Nucleus accumbens (tissue), 56 donors: ENCODE measurements at regions not wholly inside any gene's neighbourhood (a gene's known extent, or its start where the extent isn't known, plus 50 kb on each side); places are given as distances from the start of the nearest gene placed in this dataset.

Experiments used
- DNase-seq, 56 donors: peaks; one replicate each; lab custom pipeline; 2025; lab: John Stamatoyannopoulos, UW

DNA sequence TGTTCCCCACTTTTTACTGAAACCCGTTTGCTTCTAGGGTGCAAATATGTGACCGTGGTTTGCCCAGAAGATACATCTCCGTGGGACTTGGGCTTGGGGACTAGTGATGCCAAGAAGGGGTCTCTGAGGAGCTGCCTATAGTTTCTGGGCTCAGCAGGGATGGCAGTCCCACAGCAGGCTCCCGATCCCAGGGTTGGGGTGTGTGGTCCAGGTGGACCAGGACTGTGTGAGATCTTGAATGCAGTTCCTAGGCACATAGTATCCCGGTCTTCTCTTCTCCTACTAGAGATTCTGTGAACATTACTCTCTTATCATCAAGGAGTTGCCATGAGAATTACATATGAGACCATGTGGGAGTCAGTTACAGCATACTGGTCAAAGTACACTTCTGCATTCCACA, 435.8 kb upstream of the SPRED2 start:
- DNase-seq = no peak

DNA sequence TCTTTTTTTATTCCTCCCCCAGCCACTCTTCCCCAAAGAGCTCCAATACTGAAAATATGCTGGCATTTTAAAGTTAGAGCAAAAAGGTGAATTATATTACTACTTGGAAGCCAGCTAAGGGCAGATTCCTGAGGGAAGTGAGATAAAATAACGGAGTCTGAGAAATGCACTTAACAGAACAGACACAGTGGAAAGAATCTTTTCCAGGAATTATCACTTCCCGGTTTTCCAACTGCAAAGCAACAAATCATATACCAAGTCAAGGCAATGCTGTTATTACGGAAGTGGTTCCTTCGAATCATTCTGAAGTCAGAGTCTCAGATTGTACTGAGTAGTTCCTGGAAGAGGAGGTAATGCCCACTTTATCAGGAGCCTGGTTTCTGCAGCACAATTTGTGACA, 435.0 kb upstream of the SPRED2 start:
- DNase-seq = no peak

DNA sequence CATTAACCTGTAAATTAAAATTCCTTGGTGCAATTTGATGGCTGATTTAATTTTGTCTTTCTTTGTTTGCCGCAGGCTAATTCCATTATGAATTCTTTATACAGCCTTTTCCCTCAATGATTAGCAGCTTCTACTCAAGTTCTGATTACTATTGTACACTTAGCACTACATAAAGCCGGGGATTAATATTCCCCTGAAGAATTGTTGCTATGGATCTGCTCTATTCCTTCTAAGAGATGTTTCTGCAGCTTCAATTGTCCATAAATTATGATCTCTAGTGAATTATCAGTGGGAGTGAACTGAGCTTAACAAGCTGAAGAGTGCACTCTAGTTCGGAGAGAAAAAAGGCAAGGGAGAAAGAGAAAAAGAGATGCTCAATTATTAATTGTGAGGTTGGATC, 433.7 kb upstream of the SPRED2 start:
- DNase-seq = no peak

DNA sequence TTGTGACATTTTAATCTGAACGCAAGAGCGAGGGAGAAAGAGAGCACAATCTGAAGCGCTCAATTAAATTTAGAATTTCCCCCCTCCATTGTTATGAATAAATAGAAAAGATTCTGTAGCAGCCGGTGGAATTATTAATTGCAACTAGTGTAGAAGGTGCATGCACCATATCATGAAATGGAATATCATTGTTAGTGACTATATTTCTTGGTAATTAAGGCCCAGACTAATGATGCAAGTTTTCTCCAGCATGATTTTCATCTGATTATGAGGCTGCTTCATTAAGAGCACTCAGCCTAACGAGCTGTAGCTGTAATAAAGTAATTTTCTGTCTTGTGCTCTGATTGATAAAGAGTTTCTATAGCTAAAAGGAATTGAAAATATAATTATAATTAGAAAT, 432.2 kb upstream of the SPRED2 start:
- no peak for DNase-seq

DNA sequence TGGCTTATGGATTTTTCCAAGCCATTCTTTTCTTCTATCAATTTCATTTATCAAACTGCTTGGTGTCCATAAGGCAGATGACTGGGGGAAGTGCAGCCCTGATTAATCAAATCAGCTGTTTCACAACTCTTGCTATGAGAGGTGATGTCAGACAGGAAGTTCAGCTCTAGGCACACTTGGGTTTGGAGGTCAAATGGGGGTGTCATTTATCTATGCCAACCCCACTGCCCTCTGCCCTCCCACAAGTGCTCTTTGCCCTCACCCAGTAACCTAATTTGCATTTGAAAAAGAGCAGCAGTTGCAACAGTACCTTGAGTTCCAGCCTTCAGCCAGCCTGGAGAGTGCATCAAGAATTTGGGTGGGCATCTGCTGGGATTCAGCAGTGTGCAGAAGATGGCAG, 431.3 kb upstream of the SPRED2 start:
- DNase-seq = no peak

DNA sequence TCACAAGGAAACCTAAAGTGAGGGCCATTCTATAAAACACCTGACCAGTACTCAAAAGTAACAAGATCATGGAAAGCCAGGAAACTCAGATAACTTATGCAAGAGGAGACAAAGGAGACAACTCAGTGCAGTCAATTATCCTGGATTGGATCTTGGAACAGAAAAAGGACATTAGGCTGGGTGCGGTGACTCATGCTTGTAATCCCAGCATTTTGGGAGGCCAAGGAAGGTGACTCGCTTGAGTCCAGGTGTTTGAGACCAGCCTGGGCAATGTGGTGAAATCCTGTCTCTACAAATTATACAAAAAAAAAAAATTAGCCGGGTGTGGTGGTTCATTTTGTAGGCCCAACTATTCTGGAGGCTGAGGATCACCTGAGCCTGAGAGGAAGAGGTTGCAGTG, 424.5 kb upstream of the SPRED2 start:
- no peak for DNase-seq

DNA sequence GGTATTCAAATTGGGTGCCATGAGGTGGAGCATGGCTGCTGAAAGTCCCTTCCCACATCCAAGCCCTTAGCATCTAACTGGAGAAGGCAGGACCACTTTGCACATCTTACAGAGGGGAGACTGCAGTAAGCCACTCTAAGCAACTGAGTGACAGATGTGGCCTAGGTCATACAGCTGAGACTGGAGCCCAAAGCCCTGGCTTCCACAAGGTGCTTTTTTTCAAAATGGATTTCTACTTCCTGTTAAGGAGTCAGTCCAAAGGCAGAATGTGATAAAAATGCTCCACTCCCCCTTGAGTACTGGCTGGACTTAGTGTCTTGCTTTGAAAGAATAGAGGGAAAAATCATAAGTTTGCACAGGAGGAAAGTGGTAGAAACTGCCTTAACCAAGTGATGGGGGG, 424.0 kb upstream of the SPRED2 start:
- no peak for DNase-seq

DNA sequence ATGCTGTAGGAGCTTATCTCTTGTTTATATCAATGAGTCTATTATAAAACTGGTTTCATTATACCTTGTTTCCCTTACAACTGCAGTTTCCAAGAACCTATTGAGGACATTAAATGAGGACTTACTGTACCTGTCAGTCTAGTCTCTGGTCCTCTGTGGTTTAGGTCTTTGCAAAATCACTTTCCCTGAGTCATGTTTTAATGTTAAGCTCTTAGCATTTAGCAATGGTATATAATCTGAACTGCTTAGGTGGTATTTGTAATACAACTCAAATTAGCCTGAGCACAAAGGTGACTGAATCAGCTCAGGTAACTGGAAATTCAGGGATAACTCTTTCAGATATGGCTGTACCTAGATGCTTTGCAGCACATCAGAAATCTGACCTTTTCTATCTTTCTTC, 418.3 kb upstream of the SPRED2 start:
- no peak for DNase-seq

DNA sequence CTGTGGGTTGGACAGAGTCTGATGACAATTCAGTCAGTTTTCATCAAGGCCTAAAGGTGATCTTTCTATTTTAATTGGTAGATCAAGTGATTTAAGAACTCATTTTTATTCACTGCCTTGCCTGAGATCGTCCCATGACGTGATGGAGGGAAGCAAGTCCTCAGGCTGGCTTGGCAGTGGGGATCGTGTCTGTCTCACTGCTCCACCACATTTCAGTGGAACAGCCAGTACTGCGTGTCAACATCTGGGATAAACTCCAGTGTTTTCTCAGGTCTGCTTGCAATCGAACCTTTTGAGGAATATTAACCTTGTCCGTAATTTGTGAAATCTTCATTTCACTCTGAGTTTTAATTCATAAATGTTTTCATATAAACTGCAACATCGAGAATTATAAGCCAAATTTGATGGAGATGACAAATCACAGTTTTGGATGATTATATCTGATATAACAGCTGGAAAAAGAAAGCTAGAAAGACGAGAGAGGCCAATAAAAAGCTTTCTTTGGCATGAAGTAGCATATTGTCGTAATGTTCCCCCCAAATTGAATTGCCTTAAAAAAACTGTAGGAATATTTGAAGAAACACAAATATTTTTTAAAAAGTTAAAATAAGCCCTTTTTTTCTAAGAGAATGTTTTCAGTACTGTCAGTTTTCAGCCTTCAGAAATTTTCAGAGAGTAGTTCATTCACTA, 414.7 kb upstream of the SPRED2 start:
- DNase-seq = no peak

DNA sequence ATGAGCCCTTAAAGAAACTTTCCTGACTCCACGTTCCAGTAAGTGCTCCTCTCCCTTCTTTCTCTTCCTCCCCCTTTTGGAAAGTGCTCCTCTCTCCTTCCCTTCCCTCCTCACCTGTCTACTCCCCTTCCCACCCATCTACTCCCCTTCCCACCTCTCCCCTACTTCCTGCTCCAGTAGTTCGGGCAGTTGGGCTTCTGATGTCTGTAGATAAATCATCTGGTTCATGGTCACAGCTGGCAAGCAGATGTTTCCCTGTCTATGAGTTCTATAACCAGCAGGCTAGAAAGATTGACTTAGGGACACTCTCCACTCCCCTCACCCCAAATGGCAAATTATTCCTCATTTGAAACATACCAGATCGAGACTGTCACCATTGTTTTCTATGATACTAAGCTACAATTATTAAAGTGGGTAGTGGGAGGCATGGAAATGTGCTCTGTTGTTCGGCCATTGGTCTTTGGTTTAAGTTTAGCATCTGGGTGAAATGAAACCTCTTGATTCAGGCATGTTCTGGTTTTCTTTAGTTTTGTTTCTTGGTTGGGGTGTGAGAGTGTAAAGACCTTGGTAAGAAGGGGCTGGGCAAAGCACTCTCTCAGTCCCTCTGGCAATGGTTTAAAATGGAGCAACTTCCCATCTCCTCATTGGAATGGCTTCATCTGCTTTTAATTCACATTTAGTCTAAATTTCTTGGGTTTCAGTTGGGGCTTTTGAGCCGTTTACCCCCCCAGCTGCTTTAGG, 413.2 kb upstream of the SPRED2 start:
- no peak for DNase-seq

DNA sequence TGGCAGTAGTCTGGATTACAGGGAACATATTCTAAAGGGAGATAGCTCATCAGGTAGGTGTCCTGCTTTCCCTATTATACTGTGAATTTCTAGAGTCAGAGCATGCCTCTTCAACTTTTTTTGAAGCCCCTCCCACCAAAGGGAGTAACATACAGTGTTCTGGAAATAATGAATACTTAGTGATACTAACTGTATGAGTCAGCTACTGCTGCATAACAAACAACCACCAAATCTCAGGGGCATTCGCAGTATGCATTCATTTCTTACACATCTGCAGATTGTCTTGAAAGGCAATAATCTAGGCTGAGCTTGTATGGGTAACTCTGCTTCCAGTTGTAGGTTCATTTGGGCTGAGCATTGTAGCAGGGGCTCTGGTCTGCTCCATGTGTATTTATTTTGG, 409.7 kb upstream of the SPRED2 start:
- no peak for DNase-seq

DNA sequence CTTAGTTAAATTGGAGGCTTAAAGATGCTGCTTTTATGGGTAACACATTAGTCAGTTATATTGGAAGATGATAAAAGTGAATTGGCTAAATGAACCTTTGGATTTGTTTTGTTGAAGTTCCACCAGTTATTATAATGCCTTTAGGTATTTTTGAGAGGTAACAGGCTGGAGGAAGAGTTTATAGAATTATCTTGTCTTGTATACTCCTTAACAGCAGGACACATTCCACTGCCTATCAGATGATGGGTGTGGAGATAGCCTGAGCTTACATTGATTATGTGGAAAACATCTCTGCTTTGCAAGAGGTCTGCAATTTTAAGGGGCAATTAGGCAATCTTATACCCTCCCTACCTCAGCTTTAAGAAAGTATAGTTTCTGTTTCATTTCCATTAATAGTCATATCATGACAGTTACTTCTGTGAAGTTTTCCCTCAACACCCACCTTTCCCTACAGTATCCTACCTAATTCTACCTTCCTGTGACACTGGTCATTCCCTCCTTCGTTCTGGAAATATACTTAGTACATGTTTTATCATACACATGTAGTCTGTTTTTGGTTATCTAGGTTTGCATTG, 403.7 kb upstream of the SPRED2 start:
- no peak for DNase-seq

DNA sequence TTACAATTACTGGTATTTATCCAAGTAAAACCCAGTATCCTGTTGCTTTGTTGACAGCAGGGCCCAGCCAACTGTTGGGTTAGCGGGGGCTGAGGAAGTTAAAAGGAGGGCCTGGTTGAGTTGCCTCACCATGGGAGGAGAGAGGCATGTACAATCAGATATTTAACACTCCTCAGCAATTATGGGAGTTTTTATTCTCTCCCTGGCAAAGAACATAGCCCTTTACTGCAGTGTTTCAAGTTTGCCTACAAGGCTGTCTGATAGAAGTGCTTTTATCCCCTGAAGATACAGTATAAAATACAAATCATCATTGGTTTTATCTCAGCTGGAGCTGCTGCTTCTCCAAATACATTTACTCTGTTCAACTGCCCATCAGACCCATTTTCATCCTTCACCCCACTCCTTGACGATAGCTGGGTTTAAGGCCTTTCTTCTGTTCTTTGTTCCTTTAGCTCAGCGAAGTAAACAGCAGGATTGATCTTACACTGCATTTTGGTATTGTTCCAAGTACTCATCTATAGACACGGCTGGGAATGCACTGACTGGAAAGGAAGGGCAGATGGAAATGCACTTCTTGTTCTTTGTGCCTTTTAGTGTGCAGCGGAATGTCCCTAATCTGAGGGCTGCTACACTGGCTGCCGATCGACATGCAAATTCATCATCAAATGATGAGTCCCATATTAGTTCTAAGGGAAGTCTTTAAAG, 402.5 kb upstream of the SPRED2 start:
- no peak for DNase-seq

DNA sequence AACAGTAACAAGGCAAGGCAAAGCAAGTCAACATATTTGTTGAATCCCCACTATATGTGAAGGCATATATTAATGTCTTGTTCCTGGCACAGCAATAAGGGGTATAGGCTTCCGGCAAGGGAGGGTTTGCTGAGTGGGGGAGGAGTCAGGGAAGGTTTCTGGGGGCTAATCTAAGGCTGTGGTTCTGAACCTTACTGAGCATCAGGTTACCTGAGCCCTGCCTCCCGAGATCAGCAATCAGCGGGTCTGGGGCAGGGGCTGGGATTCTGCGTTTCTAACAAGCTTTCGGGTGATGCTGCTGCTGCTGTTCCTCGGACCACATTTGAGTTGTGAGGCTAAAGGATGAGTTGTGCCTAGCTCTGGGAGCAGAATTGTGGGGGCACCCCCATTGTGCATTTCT, 401.7 kb upstream of the SPRED2 start:
- DNase-seq = no peak

DNA sequence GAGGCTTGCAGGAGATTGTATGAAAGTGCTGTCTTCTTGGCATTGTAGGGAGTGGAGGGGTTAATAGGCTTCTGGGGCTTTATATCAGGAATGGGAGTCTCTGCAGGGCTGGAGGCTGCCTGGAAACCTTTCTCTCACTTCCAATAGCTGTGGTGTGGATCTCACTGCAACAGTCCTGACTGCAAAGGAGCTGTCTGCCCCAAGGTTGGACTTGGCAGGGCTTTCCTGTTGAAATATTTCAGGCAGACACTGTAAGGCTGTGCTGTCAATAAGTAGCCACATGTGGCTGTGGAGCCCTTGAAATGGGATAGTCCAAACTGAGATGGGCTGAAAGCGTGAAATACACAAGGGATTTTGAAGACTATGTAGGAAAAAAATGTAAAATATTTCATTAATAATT, 399.1 kb upstream of the SPRED2 start:
- no peak for DNase-seq

DNA sequence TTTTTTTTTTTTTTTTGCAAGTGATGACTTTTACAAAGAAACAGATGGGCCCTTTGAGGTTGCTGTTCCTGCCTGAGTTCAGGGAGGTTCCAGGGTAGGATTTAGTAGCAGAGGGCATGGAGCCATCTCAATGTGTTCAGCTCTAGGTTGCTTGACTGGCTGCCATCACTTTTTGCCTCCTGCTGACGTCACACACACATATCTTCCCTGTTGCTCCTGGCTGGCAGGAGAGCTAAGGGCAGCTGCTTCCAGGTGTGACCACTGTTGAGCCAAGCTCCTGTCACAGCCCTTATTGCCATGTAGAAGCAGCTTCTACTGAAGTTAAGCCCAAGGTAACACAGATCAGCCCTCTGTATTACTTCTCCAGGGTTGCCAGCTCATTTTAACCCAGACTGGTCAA, 394.2 kb upstream of the SPRED2 start:
- DNase-seq = no peak

DNA sequence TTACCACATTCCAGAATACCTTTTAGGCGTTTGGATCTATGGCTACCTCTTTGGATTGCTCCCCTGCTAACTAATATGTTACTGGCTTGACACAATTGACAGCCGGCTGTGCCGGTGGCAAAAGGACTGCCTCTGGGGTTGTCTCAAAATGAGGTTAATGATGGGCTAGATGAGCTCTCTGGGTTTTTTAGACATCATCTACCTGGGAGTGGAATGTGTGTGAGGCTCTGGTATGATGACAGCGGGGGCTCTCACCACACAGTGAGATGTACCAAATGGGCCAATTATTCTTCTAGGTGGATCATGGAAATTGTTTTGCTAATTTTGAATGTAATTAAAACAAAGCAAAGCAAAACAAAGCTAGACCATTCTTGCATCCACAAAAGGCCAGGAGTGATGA, 391.1 kb upstream of the SPRED2 start:
- DNase-seq = no peak

DNA sequence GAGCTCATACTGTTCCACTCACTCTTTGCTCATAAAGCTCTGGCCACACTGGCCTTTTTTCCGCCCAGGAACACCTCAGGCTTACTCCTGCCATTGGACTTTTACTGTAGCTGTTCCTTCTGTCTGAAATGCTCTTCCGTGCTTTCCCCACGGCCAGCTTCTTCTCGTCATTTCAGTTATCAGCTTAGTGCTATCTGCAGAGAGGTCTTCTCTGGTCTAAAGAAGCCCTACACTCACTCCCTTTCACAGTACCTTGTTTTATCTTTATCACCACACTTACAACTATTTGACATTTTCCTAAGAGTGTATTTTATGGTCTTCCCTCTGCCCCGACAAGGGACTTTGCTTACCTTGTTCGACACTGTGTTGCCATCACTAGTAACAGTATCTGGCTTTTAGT, 388.1 kb upstream of the SPRED2 start:
- DNase-seq = no peak

DNA sequence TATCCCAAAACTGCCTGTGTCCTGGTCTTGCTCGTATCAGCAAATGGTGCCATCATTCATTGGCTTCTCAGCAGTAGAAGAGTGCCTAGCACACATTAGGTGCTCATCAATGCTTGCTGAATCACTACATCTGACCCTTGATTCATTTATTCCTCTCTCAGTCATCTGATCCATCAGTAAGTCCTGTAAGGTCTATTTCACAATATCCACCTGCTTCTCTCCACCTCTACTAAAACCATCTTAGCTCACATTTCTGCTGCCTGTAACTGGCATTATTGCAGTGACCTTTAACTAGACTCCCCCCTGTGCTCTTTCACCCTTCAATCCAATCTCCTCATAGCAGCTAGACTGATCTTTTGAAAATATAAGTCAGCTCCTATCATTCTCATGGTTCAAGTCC, 387.6 kb upstream of the SPRED2 start:
- no peak for DNase-seq

DNA sequence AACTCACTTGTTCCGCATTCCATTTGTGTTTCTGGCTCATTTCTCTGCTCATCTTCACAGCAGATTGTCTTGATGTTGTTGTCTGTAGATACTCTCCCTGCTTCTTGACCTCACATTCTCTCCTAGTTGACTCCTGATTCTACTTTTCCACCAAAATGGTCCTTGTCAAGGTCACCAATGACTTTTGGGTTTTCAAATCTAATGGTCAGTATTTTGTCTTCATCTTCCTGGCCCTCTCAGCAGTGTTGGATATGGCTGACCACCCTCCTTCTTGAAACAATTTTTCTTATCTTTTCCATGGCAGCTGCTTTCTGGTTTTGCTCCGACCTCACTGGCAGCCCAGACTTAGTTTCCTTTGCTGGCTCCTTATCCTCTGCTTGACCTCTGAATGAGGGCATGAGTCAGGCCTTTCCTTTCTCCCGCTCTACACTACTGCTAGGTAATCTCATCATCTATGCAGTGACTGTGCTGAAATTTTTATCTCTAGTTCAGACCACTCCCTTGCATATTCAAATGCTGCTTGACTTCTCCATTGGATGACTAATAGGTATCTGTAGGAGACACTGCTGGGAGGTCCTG, 386.6 kb upstream of the SPRED2 start:
- DNase-seq = no peak

DNA sequence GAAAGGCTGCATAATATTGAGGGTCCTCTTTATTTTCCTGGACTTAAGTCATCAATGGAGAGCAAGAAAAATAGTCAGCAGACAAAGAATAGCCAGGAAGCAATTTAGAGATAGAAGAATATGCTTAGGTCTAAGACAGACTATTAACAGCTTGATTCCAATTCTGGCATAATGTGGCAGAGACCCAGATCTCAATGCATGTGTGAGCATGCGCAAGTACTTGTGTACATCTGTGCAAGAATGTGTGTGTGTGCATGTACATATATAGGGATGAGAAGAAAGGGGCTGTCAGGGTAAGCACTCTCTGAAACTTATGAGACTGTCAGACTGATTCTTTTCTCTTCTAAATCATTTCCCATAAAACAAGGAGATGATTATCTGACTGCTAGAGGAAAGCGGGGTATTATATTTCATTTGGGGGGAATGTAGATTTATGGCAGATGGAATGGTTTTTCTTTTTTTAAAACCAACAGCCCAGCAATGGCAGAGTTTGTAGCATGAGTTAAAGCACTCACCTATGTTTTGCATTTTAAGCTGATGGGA, 381.3 kb upstream of the SPRED2 start:
- DNase-seq = no peak
